HUDEP-2 (cell line): ENCODE measurements at regions not wholly inside any gene's neighbourhood (a gene's known extent, or its start where the extent isn't known, plus 50 kb on each side); places are given as distances from the start of the nearest gene placed in this dataset.

Experiments used
- DNase-seq, 76 experiments: peaks; one replicate each; lab custom pipeline; 2025; ENCODE audit not compliant: unreplicated experiment in 76 of 76; lab: John Stamatoyannopoulos, UW

DNA sequence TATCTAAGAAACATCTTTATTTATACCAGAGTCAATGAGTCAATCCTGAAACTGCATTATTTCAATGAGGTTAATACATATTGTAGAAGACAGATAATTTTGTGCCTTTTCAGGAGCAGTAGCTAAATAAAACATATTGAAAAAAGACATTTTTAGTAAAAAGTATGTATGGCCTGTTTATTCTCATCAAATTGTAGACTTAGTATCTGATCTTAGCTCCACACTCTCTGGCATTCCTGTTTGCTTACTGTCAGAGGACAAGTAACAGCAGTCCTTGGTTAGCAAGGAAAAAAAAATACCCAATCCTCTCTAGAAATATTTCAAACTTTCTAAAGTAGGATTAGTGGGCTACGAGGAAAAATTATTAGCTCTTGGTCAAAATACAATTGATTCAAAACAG lies 50.5 kb upstream of the GUCY1A1 start:
- no peak for DNase-seq

- no peak for DNase-seq
Observed at GRCh38 chr4:155615081-155615887, 51.4 kb upstream of the GUCY1A1 start.

GRCh38 chr4:155614111-155614762 lies 52.4 kb upstream of the GUCY1A1 start:
- no peak for DNase-seq

DNA sequence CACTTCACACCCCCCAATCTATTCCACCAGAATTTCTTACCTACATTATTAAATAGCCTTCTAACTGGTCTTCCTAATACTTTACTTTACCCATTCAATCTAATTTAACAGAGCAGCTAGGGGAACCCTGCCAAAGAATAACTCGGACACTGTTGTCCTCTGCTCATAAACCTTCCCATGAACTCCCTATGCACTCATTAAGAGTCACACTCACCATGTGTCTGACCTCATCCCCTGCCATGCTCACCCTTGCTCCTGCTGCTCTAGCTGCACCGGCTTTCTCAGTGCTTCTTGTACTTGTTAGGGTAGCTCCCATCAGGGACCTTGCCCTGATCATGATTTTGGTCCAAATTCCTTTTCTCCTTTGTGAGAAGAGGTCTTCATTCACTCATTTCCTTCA lies 54.6 kb upstream of the GUCY1A1 start:
- DNase-seq = no peak

DNA sequence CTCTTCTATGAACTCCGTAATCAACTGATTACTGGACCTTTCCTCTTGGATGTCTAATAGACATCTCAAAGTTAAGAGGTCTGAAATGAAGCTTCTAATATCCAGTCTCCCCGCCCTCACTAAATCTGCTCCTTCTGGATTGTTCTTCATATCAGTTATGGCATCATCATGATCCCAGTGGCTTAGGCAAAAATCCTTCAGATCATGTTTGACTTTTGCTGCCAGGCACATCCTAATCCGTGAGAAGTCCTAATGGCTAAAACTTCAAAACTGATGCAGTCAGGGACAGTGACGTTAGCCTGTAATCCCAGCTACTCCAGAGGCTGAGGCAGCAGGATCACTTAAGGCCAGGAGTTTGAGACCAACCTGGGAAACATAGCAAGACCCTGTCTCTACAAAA lies 55.1 kb upstream of the GUCY1A1 start:
- DNase-seq = no peak

DNA sequence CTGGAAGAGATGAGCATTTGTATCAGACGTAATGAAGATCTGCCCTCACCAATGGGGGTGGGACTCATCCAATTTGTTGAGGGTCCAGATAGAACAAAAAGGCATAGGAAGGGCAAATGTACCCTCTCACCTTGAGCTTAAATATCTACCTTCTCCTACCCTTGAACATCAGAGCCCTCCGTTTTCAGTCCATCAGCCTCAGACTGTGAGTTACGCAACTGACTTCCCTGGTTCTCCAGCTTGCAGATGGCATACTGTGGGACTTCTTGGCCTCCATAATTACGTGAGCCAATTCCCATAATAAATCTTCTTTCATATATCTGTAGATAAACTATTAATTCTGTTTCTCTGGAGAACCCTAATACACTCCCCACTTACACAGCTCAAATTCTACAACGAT lies 56.5 kb upstream of the GUCY1A1 start:
- DNase-seq = no peak

- no peak for DNase-seq
Observed at GRCh38 chr4:155609455-155610059, 57.1 kb upstream of the GUCY1A1 start.

DNA sequence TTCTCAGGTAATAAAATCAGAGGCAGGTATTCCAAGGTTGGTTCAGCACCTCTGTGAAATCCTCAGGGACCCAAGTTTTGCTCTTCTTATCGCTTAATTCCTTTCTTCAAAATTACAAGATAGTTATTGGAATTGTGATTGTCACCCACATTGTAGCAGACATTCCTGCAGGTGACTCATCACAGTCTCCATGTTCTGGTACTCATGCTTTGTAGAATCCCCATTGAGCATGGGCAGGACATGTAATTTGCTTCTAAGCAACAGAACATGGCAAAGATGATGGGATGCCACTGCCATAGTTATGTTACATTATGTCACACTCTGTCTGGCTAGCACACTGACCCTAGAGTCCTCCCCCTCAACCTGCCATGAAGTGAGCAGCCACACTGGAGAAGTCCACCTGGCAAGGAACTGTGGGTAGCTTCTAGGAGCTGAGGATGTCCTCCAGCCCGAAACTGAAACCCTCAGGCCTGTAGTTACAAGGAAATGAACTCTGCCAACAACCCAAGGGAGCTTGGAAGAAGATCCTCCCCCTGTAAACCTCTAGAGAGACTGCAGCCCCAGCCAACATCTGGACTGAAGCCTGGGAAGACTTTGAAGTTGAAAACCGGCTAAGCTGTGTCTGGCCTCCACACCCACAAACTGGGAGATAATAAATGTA lies 58.3 kb upstream of the GUCY1A1 start:
- no peak for DNase-seq

- DNase-seq = no peak
Observed at GRCh38 chr4:155607481-155607880, 59.2 kb upstream of the GUCY1A1 start.

- no peak for DNase-seq
Observed at GRCh38 chr4:155604718-155605626, 61.7 kb upstream of the GUCY1A1 start.

DNA sequence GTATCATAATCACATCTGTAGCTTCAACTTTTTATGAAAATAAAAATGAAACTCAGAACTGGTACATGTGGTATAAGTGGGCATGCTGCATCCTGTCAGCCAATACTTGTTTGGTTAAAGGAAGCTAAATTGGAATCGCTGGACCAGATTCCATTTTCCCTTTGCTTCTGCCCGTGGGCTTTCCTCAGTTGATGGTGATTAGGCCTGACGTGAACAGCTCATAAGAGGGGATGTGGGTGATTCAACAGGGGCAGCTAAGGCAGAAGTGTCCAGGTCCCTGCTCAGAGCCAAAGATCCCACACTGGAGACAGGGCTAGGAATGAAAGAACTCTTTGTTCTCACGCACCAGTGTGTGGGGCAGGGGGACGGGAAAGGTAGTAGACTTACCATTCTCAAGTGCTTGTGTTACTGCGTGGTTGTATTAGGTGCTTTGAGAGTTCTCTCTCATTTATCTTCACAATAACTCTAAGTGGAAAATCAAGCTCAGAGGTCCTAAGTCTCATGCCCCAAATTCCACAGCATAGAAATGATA lies 63.2 kb upstream of the GUCY1A1 start:
- no peak for DNase-seq

GRCh38 chr4:155602351-155603140 lies 64.1 kb upstream of the GUCY1A1 start:
- DNase-seq = no peak

GRCh38 chr4:155600244-155600643 lies 66.4 kb upstream of the GUCY1A1 start:
- no peak for DNase-seq

DNA sequence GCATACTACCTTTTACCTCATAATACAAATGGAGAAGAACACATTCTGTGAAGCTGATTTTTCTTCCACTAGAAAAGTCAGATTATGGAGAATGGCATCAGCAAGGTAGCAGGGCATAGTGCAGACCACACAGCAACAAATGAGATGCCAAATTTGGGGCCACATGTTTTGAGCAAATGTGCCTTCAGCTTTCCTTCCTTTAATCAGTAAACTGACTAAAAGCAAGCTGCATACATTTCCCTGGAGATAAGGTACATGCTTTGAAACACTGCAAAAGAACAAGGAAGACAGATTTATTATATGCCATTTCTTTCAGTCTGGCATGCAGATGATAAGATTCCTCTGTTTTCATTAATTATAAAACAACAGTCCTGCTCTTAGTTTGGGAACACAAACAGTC lies 67.1 kb upstream of the GUCY1A1 start:
- no peak for DNase-seq

- no peak for DNase-seq
Observed at GRCh38 chr4:155599085-155599484, 67.6 kb upstream of the GUCY1A1 start.

- DNase-seq = no peak
Observed at GRCh38 chr4:155597933-155598451, 68.7 kb upstream of the GUCY1A1 start.

GRCh38 chr4:155597281-155597680 lies 69.4 kb upstream of the GUCY1A1 start:
- DNase-seq = no peak

DNA sequence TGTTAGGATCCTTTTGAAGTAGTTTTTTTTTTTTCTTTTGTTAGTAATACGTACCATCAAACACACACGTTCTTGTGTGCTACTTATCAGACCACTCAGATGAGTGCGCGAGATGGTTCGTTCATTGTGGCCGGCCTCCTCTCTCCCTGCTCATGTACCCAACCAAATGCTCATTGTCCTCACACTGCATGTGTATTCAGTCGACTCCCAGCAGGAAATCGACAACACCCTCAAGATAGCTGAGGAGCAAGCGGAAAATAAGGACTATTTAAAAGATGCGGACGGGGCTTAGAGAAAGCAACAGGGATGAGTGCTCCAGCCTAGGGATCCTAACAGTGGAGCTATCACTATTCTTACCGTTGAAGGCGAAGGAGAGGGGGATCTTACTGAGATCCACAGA lies 72.9 kb upstream of the GUCY1A1 start:
- no peak for DNase-seq

GRCh38 chr4:155592938-155593297 lies 73.7 kb upstream of the GUCY1A1 start:
- no peak for DNase-seq
